ENCODE measurements at regions not wholly inside any gene's neighbourhood (a gene's known extent, or its start where the extent isn't known, plus 50 kb on each side); places are given as distances from the start of the nearest gene placed in this dataset.

DNA sequence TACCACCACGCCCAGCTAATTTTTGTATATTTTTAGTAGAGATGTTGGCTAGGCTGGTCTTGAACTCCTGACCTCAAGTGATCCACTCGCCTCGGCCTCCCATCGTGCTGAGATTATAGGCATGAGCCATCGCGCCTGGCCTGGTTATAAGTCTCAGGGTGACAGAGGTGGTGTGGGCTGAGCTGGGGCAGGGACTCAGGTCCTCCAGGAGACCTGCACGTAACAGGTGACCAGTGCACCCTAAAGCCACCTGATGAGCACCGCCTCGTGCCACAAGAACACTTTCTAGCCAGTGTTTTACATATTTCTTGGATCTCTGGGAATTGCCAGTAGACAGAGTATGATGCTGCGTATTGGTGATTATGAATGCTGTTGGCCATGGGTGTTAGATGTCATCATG, 136.5 kb upstream of the CPM start:
- H3K4me1 ChIP-seq, result peaks cover 9% of the 10 kb centered on the region
- H3K27me3 ChIP-seq (ENCODE audit: low read depth), result no peaks in the 10 kb centered on the region
- H3K27ac ChIP-seq, result no peak overlapping the region
- no peak for ATAC-seq
- DNase-seq, result no peak
- TF ChIP-seq, protein P1, sequence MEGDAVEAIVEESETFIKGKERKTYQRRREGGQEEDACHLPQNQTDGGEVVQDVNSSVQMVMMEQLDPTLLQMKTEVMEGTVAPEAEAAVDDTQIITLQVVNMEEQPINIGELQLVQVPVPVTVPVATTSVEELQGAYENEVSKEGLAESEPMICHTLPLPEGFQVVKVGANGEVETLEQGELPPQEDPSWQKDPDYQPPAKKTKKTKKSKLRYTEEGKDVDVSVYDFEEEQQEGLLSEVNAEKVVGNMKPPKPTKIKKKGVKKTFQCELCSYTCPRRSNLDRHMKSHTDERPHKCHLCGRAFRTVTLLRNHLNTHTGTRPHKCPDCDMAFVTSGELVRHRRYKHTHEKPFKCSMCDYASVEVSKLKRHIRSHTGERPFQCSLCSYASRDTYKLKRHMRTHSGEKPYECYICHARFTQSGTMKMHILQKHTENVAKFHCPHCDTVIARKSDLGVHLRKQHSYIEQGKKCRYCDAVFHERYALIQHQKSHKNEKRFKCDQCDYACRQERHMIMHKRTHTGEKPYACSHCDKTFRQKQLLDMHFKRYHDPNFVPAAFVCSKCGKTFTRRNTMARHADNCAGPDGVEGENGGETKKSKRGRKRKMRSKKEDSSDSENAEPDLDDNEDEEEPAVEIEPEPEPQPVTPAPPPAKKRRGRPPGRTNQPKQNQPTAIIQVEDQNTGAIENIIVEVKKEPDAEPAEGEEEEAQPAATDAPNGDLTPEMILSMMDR (IDR thresholded peaks at IDR 0.05), result no peak
- no peaks in the 10 kb centered on the region for H3K9me3 ChIP-seq
- no peak overlapping the region for H3K4me3 ChIP-seq
- intact Hi-C loops (cut with DNase I), result no loop called here
- no peaks in the 10 kb centered on the region for H3K36me3 ChIP-seq

DNA sequence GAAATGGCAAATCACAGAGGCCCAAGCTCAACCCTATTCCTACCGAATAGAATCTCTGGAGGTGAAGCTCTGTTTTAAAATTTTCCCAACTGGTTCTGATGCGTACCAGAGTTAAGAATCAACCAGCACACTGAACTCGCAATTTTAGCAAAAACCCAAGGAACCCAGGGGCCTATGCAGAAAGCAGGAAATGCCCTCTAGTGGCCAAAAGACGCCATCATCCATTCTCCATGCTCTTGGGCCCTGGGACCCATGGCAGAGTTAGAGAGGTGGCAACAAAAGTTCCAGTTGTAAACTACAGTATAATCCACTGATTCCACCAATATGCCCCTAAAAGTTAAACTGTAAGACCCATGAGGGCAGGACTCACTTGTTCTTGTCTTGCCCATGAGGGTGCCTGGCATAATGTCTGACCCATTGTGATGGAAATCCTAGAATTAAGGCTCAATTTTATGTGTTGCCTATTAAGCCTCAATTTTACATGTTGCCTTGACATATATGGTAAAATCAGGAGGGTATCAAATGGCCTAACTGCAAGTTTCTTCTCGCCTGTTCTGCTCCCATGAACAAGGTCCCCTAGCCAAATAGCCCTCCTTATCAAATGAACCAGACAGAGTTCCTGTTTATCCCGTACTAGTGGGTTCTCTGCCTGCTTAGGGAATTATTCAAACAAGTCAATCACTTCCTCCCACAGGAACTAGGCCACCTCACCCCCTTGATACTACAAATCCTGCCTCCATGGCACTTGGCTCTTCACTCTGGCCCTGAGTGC, 137.5 kb upstream of the CPM start:
- ATAC-seq (peak; percentile 75 to 79), DNase-seq (no peak)
- Histone ChIP-seq H3K27ac (no peak overlapping the region), H3K36me3 (no peaks in the 10 kb centered on the region), H3K4me1 (peaks cover 9% of the 10 kb centered on the region), H3K9me3 (no peaks in the 10 kb centered on the region), H3K4me3 (no peak overlapping the region), H3K27me3 (ENCODE audit: low read depth) (no peaks in the 10 kb centered on the region)
- TF ChIP-seq, protein P1 (IDR thresholded peaks at IDR 0.05), result peak; percentile 88
- intact Hi-C loops (cut with DNase I), result loop anchor here (10.0 kb wide), 1 partner anchor 206 kb away; no protein-coding TSS in a partner anchor

- Histone ChIP-seq H3K36me3 (no peaks in the 10 kb centered on the region), H3K27ac (no peak overlapping the region), H3K27me3 (ENCODE audit: low read depth) (no peaks in the 10 kb centered on the region), H3K4me3 (no peak overlapping the region), H3K9me3 (no peaks in the 10 kb centered on the region), H3K4me1 (peaks cover 9% of the 10 kb centered on the region)
- intact Hi-C loops (cut with DNase I), result loop anchor here (10.0 kb wide), 1 partner anchor 206 kb away; no protein-coding TSS in a partner anchor
- TF ChIP-seq, protein P1 (IDR thresholded peaks at IDR 0.05), result no peak
- ATAC-seq (no peak), DNase-seq (no peak)
These were observed 138.1 kb upstream of the CPM start for GRCh38 chr12:69071091-69071370.

- Histone ChIP-seq H3K9me3 (no peaks in the 10 kb centered on the region), H3K4me3 (no peak overlapping the region), H3K27ac (no peak overlapping the region), H3K27me3 (ENCODE audit: low read depth) (no peaks in the 10 kb centered on the region), H3K4me1 (peaks cover 9% of the 10 kb centered on the region), H3K36me3 (no peaks in the 10 kb centered on the region)
- no peak for ATAC-seq
- no peak for DNase-seq
- intact Hi-C loops (cut with DNase I), result loop anchor here (10.0 kb wide), 1 partner anchor 208 kb away; no protein-coding TSS in a partner anchor
- TF ChIP-seq, protein P1 (IDR thresholded peaks at IDR 0.05), result no peak
These were observed 140.1 kb upstream of the CPM start for GRCh38 chr12:69073035-69073434.

DNA sequence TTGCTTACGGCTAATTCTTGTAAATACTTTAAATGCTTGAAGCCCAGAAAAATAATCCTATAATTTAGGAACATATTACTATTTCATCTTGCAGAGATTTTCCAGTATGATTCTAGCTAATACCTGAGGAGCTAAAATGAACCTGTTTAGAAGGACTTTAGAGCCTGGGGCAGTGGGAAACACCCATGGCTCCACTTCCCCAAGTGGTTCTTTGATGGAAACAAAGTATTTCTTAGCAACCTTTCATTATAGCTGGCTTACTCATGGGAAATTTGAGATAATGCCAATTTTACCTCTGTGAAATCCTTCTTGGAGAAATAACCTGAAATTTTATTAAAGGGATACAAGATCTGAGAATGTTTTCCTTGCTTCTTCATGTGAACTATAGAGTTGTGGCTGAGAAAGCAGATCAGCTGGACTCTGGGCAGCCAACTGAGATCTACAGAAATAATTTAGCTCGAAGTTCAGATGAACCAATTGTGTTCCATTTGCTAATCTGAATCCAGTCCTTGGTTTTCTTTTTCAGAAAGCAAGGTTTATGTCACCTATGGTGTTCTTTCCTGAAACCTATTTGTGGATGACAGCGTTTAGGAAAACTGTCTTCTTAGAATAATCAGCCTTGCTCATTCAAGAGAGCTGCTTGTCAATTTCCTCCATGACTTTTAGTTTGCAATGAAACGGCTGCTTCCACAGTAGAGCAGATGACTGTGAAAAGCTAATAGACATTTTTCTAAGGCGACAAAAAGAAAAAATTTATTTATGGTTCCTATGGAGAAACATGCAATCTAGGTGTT, 141.8 kb upstream of the CPM start:
- Histone ChIP-seq H3K4me1 (peaks cover 9% of the 10 kb centered on the region), H3K27ac (no peak overlapping the region), H3K4me3 (no peak overlapping the region), H3K9me3 (no peaks in the 10 kb centered on the region), H3K36me3 (no peaks in the 10 kb centered on the region), H3K27me3 (ENCODE audit: low read depth) (no peaks in the 10 kb centered on the region)
- intact Hi-C loops (cut with DNase I), result loop anchor here (10.0 kb wide), 1 partner anchor 210 kb away; no protein-coding TSS in a partner anchor
- DNase-seq, result no peak
- TF ChIP-seq, protein P1 (IDR thresholded peaks at IDR 0.05), result no peak
- ATAC-seq, result no peak
